Glutamatergic neuron (in vitro differentiated cells): ENCODE measurements at regions not wholly inside any gene's neighbourhood (a gene's known extent, or its start where the extent isn't known, plus 50 kb on each side); places are given as distances from the start of the nearest gene placed in this dataset.

ENCODE experiments used
- DNase-seq: peaks from one replicate; pipeline ENCODE4 v3.0.0; 2022
- H3K27ac Mint-ChIP-seq: one replicate; pipeline ENCODE4 v1.8.0; 2020; ENCODE audit warnings: mild to moderate bottlenecking, mixed read lengths, inconsistent platforms; ENCODE audit not compliant: unreplicated experiment
- H3K27me3 Mint-ChIP-seq: one replicate; pipeline ENCODE4 v1.8.0; 2020; ENCODE audit warnings: mild to moderate bottlenecking, moderate library complexity, mixed read lengths, inconsistent platforms; ENCODE audit not compliant: unreplicated experiment
- H3K36me3 Mint-ChIP-seq: one replicate; pipeline ENCODE4 v1.8.0; 2020; ENCODE audit warnings: mild to moderate bottlenecking, mixed read lengths, inconsistent platforms; ENCODE audit not compliant: unreplicated experiment
- H3K4me1 Mint-ChIP-seq: one replicate; pipeline ENCODE4 v1.8.0; 2020; ENCODE audit warnings: mild to moderate bottlenecking, low read depth, mixed read lengths, inconsistent platforms; ENCODE audit not compliant: unreplicated experiment
- H3K4me3 Mint-ChIP-seq: one replicate; pipeline ENCODE4 v1.8.0; 2020; ENCODE audit warnings: mild to moderate bottlenecking, mixed read lengths, inconsistent platforms; ENCODE audit not compliant: unreplicated experiment
- H3K9me3 Mint-ChIP-seq: one replicate; pipeline ENCODE4 v1.8.0; 2020; ENCODE audit warnings: mild to moderate bottlenecking, moderate library complexity, mixed read lengths, inconsistent platforms; ENCODE audit not compliant: unreplicated experiment
- TF ChIP-seq, protein P1 (sequence below): fragments of 200-600 bp; sonication (generic); IDR thresholded peaks from one replicate; pipeline ENCODE4 v1.5.0; 2021; ENCODE audit not compliant: partially characterized antibody, unreplicated experiment

DNA sequence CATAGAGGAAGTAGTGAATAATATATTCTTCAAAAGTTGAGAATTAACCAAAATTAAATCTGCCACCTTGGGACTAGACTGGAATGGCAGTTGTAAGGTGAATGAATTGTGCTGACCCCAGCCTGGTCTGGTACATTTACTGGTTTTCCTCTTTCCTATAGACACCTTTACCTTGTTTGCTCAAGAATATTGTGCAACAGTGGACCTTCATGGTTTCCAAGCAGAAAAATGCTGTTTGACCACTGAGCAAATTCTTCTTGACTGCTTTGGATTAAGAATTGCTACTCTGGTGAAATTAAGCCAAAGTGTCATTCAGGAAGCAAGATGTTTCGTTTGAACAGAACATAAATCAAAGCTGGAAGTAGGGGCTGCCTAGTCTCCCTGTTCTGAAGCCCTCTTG is 156.6 kb upstream of the TAB2 start:
- peaks cover 2% of the 10 kb centered on the region for H3K4me1 Mint-ChIP-seq

DNA sequence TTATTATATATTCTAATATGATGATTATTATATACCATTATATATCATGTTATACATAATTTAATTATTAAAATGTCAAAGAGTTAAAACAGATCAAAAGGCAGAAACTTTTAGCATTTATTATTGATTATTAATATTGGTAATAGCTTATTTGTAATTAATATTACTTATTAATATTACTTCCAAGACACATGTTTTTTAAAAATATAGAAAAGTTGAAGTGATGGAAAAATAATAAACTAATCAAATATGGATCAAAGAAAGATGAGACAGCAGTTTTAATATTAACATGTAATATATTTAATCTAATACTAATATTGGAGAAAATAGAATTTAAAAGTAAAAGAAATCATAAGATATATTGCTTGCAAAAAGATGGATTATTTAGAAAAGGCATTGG is 154.6 kb upstream of the TAB2 start:
- TF ChIP-seq, protein P1, sequence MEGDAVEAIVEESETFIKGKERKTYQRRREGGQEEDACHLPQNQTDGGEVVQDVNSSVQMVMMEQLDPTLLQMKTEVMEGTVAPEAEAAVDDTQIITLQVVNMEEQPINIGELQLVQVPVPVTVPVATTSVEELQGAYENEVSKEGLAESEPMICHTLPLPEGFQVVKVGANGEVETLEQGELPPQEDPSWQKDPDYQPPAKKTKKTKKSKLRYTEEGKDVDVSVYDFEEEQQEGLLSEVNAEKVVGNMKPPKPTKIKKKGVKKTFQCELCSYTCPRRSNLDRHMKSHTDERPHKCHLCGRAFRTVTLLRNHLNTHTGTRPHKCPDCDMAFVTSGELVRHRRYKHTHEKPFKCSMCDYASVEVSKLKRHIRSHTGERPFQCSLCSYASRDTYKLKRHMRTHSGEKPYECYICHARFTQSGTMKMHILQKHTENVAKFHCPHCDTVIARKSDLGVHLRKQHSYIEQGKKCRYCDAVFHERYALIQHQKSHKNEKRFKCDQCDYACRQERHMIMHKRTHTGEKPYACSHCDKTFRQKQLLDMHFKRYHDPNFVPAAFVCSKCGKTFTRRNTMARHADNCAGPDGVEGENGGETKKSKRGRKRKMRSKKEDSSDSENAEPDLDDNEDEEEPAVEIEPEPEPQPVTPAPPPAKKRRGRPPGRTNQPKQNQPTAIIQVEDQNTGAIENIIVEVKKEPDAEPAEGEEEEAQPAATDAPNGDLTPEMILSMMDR, result no peak
- Mint-ChIP-seq H3K27ac (no peak overlapping the region), H3K27me3 (no peaks in the 10 kb centered on the region), H3K4me1 (peaks cover 2% of the 10 kb centered on the region), H3K4me3 (no peak overlapping the region), H3K36me3 (no peaks in the 10 kb centered on the region), H3K9me3 (no peaks in the 10 kb centered on the region)
- no peak for DNase-seq

More for the DNA sequence above, 156.6 kb upstream of the TAB2 start:
- TF ChIP-seq, protein P1, result no peak
- H3K27ac Mint-ChIP-seq, result no peak overlapping the region
- H3K36me3 Mint-ChIP-seq, result no peaks in the 10 kb centered on the region
- DNase-seq, result no peak
- H3K27me3 Mint-ChIP-seq, result no peaks in the 10 kb centered on the region
- no peak overlapping the region for H3K4me3 Mint-ChIP-seq
- no peaks in the 10 kb centered on the region for H3K9me3 Mint-ChIP-seq

DNA sequence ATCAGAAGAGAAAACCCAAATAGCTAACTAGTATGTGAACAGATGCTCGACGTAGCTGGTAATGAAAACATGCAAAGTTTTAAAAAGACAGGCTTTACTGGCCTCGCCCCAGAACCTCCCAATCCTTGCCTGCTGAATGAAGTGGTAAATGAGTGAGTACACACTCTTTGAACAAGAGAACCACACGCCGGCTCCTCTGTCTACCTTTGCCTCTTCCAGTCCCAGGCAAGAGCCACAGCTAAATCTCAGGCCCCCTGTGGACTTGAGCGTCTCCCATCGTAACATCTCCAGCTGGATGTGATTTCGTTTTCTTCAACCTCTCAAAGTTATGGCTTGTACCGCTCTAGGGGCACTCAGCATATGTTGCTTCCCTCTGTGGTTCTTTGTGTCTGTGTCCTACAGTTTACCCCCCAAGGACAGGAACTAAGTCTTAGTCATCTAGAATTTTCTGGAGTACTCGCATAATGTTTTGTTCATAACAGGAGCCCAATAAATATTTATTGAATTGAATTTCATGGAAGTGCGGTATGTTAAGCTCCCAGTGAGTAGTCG is 153.2 kb upstream of the TAB2 start:
- Mint-ChIP-seq H3K4me3 (no peak overlapping the region), H3K27ac (no peak overlapping the region), H3K27me3 (peaks cover 1% of the 10 kb centered on the region), H3K4me1 (no peaks in the 10 kb centered on the region), H3K9me3 (no peaks in the 10 kb centered on the region), H3K36me3 (no peaks in the 10 kb centered on the region)
- no peak for DNase-seq
- TF ChIP-seq, protein P1, result no peak

DNA sequence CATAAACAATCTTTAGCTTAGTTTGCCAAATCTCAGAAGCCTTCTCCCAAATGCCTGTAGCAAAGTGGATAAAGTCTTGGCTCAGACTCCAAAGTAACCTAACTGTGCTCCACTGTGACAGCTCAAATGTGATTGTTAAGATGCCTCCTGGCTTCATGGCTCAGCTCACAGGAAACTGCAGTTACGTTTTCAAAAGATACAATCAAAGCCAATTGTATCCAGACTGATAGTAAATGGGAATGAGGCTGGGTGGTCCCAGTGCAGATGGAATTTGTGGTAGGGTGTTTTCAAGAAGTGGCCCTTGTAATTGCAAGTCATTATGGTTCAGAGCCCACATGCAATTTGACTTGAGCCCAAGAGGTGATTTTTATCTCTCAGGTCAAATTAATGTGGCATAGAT is 151.2 kb upstream of the TAB2 start:
- TF ChIP-seq, protein P1, result no peak

DNA sequence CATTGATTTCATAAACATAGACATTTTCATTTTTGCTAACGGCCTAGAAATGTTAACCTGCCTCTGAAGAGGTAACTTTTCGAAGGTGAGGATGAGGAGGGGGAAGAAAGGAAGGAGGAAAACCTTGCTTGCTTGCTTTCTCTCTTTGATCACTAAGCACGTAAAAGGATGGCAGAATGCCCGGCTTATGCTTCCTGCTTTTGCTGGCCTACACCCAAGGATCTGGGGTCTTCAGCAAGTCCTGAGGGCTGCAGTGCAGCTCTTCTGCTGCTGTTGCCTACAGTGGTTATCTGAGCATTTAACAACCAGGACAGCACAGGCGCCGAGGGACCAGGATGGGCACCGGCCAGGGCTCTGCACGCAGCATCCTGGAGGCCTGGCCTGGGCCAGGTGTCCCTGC is 150.8 kb upstream of the TAB2 start:
- TF ChIP-seq, protein P1, result no peak
- Mint-ChIP-seq H3K9me3 (no peaks in the 10 kb centered on the region), H3K27ac (no peak overlapping the region), H3K27me3 (peaks cover 1% of the 10 kb centered on the region), H3K4me3 (no peak overlapping the region), H3K4me1 (no peaks in the 10 kb centered on the region), H3K36me3 (no peaks in the 10 kb centered on the region)
- DNase-seq, result no peak

More for the DNA sequence above, 151.2 kb upstream of the TAB2 start:
- no peak overlapping the region for H3K27ac Mint-ChIP-seq
- DNase-seq, result no peak
- no peaks in the 10 kb centered on the region for H3K4me1 Mint-ChIP-seq
- H3K4me3 Mint-ChIP-seq, result no peak overlapping the region
- peaks cover 1% of the 10 kb centered on the region for H3K27me3 Mint-ChIP-seq
- H3K36me3 Mint-ChIP-seq, result no peaks in the 10 kb centered on the region
- H3K9me3 Mint-ChIP-seq, result no peaks in the 10 kb centered on the region
